HG02623 (cell line): ENCODE measurements at regions not wholly inside any gene's neighbourhood (a gene's known extent, or its start where the extent isn't known, plus 50 kb on each side); places are given as distances from the start of the nearest gene placed in this dataset.
"Not testable (repeated sequence)": the region's sequence is repeated elsewhere in the genome, so short reads cannot be mapped to it uniquely, and the experiment has no call there.

ENCODE experiments used
- ATAC-seq: cut with Tn5 transposase; IDR thresholded peaks from one replicate; pipeline ENCODE4 v1.9.1; 2021; ENCODE audit warnings: moderate library complexity; ENCODE audit not compliant: unreplicated experiment

DNA sequence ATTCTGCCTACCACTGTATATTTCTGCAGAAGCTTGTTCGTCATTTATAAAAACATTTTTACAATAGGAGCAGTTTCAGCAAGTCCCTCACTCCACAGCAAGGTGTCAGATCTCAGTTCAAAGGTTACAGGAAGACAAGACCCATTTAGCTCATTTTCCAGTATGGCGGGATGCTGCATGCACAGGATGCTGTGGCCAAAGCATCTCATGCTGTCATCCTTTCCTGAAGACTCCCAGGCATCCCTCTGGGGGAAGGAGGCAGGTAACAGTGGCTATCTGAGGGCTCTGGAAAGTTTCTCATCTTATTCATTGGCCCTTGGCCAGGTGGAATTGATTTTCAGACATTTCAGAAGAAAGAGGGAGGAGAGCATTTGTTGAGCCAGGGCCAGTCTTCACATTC, 539.3 kb upstream of the CDH5 start:
- ATAC-seq, result no peak

DNA sequence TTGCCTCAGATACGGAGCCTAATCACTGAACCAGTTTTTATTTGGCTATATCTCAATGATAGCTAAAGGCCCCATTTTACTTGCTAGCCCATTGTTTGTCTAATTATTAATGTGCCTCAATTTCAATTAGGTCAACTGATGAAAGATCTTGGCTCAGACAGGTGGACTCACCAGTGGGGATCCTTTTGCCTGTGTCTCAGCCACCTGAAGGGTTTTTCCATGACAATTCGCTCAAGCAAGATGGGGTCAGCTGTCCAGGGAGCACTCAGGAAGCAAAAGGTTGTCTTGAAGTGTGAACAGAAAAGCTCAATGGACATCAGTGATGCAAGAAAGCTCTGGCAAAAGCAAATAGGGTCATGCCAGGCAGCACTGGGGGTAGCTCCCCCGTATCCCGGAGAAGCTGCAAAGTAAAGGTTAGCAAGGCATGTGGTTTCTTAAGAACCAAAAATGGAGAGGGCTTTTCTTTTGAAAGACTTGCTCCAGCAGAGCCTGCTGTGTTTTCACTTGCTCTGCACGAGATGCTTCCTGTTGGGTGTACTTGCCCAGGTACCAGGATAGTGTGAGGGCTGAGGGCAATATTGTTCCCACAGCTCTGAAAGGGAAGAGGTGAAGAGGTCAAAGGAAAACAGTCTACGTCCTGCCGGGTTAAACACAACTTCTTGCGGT, 541.2 kb upstream of the CDH5 start:
- ATAC-seq, result no peak

DNA sequence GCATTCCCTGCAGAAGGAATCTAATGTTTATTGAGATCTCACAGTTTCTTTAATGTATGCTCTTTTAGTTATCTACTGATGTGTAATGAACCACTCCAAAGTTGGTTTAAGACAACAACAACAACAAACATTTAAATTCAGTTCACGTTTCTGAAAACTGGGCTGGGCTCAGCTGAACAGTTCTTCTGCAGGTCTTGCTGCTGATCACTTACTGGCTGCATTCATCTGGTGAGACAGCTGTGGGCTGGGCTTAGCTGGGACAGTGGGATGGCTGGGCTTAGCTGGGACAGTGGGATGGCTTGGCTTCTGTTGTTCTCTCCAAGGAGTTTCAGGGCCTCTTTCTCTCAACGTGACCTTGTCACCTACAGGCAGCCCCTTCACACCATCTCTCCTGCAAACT, 544.3 kb upstream of the CDH5 start:
- ATAC-seq, result no peak

DNA sequence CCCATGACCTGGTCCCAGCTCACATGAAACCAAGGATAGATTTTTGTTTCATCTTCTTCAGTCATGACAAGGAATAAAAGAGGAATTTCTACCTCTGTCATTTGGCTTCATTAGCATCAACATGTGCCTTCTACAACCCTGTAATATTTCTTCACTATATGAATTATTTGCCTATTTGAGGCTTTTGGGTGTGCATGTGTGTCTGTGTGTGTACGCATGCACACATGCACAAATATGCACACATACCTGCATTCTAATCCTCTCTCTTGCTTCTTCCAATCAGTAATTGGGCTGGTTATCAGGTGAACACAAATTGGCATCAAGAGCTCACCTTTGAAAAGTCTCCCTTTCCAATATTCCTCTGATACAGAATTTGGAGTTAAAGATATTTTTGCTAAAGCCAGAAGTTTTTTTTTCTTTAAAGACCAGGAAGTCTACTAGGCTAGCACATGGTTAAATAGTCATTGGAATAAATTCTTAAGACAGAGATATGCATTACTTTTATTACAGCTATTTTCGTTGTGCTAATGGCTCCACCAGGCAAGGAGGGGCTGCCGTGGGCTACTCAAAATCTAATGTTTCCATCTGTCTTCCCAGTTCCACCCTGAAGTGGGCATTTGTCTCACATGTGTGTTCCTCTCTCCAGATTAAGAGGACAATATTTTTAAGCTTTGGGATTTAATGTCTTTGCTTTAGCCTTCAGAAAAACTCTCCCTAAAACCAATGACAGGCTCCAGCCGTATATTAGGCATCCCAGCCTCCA, 547.2 kb upstream of the CDH5 start:
- no peak for ATAC-seq

DNA sequence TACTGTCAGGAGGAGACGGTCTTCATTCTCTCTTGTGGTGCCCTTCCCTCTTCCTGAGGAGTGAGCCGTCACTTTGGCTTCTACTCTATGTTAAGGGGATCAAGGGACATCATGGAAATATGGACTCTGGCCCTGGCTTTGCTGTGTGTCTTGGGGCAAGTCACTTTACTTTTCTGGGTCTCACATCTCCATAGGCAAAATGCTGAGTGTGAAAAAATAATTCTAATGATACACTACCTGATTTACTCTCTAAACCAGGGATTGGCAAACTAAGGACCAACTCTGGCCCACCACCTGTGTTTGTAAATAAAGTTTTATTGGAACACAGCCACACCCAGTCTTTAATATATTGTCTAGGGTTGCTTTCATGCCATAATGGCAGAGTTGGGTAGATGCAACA, 548.7 kb upstream of the CDH5 start:
- ATAC-seq, result no peak

DNA sequence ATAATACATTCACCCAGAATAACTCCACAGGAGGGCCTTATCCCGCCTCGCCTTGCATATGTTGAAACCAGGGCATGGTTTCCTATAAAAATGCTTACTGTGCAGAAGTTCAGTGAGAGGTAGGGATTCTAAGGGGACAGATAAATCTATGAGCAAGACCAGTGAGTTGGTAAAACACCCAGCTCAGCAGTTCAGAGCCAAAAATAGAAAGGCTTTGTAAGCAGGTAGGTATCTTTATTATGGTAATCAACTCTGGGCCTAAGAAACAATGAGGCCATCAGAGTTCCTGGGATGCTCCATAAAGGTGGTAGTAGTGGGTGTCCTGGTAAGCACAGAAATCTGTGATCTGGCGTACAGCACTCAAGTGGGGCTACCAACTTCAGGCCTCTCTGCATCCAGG, 549.4 kb upstream of the CDH5 start:
- no peak for ATAC-seq

DNA sequence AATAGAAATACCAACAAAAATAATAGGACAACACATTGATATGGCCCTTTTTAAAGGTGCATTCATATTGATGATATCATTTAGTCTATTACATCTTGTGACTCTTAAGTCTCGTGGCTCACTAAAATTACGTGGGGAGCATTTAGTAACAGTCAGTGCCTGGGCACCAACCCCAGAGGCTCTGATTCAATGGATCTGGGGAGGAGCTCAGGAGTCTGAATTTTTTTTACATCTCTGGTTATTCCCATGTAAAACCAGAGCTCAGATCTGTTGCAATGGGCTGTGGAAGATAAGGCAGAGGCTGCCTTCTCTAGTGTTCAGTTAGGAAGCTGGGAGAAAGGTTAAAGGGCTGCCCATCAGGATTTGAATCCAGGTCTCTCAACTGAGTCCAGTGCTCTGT, 549.9 kb upstream of the CDH5 start:
- no peak for ATAC-seq

DNA sequence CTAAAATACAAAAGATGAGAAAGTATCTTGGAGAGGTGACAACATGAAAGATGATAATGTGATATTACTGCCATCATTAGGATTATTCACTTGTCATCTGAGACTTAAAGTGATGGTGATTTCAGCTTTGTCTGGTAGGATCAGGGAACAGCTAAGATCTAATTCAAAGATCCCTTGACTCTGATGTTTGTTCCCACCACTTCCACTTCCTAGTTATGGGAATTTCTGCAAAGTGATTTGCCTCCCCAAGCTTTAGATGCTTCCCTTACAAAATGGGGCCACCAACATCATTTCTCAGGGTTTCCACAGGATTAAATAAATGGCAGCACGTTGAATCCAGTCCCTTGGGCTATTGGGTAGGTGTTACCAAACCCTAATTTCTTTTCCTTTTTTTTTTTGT, 550.8 kb upstream of the CDH5 start:
- no peak for ATAC-seq

DNA sequence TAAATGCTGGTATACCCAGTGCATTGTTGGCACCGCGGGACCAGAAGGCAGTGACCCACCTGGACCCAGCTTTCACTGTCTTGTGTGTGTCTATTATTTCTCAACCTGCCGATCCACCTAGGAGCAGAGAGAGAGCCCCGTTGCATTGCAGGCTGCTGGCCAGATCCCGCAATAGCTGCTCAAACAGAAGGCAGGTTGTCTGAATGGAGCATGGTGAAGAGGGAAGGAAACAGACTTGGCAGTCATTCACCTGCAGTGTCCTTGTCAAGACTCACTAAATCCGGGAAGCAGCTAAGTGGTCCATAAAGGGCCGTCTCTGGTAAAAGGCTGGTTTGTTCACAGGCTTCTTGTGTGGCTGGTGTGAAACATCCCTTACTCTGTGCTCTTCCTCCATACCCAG, 552.6 kb upstream of the CDH5 start:
- ATAC-seq, result not testable (repeated sequence)

DNA sequence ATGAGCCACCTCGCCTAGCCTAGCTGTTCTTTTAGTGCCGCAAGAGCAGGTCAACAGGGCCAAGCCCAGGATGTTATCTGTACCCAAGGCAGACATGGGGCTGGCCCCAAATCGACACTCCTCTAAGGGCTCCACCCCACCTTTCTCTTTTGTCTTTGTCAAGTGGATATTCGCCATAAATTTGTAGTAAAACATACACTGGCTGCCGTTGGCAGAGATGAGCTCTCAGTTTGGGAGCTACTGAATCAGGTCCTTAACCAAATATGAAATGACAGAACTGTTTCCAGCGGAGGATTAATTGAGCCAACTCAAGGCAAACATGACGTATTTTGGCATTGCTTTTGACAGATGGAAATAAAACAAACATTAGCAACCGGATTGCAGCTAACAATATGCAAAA, 556.9 kb upstream of the CDH5 start:
- no peak for ATAC-seq

DNA sequence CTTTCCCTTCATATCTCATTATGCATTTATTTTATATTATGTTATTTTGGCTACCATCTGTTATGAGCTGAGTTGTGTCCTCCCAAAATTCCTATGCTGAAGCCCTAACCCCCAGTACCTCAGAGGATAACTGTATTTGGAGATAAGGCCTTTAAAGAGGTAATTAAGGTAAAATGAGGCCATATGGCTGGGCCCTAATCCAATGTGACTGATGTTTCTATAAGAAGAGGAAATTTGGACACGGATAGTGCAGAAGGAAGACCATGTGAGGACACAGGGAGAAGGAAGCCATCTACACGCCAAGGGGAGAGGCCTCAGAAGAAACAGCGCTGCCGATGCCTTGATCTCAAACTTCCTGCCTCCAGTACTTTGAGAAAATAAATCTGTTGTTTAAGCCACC, 557.7 kb upstream of the CDH5 start:
- ATAC-seq, result no peak

DNA sequence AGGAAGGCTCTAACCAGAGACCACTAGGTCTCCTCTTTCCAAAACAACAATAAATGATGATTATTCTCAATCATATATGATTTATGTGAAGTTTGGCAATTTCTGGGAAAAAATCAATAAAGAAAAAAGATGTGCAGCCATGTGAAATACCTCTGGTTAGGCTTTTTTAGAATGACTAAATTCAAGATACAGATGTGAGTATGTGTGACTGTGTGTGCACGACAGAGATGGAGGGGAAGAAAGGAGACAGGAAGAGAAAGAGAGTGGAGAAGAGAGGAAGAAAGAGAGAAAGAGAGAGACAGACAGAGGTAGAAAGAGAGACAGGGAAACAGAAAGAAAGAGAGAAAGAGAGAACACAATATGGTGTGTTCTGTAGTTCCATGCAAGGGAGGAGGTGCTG, 558.6 kb upstream of the CDH5 start:
- no peak for ATAC-seq

DNA sequence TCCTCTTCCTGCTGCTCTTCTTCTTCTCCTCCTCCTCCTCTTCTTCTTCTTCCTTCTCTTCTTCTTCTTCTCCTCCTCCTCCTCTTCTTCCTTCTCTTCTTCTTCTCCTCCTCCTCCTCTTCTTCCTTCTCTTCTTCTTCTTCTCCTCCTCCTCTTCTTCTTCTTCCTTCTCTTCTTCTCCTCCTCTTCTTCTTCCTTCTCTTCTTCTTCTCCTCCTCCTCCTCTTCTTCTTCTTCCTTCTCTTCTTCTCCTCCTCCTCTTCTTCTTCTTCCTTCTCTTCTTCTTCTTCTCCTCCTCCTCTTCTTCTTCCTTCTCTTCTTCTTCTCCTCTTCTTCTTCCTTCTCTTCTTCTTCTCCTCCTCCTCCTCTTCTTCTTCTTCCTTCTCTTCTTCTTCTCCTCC, 560.8 kb upstream of the CDH5 start:
- not testable (repeated sequence) for ATAC-seq

DNA sequence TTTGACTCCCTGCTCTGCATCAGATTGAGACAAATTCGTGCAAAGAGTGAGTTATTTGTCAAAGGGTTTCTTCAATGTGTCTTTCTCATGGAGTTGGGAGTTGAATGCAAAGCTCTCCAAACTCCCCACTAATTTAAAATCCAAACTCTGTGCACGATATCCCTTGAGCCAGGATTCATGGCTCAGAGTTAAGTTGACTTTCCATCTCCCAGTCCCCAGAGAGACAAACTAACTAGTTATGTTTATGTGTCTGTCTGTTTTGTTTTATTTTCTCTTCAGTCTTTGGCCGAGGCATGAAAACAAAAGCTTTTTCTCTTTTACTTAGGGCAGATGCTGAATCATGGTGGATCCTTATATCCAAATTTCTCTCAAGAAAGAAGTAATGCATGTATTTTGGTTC, 570.0 kb upstream of the CDH5 start:
- ATAC-seq, result no peak

DNA sequence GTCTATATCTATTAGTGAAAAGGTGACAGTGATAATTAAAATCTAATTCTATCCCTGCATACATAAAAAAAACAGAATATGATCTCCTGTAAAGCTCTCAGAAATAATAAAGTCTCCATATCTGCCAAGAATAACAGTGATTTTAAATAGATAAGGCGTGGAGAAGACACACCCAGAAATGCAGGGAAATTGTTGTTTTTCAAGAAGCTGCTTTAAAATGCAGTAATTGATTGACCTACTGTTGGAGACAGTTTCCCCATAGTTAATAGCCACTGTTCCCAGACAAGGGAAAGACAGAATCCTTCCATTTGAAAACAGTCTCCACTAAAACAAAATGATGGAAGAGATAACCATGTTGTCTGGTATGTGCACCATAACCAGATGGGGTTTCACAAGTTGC, 571.5 kb upstream of the CDH5 start:
- ATAC-seq, result no peak

DNA sequence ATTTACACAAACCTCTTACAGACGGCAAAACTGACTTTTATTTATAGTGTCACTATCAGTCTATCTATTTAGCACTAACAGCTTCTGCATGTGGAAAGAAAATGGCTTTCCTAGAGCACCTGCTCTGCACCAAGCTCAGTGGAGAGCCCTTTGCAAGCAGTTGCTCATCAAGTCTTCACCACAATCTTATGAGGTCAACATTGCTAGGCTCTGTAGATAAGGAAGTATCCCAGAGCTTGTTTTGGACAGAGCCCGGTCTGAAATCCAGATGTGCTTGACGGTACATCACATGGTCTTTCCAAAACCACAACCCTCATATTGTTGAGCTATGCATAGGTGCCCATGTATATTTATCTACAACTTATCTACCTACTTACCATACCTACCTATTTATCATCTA, 572.7 kb upstream of the CDH5 start:
- ATAC-seq, result no peak

DNA sequence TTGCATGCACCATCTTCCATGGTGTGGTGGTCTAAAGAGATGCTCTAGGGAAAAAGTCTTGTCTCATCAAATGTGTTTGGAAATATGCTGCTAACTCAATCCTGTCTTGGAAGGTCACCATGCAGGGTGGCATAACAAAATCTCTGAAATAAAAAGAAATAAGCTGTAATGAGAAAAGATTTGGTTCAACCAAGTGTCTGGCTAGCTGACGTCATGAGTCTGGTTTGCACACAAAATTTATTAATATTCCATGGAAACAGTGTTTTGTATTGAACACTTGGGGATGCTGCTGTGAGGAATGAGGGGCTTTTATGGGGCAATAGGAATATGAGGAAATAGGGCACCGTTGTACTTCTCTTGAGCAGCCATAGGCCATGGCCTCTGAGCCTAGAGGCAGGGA, 575.7 kb upstream of the CDH5 start:
- ATAC-seq, result no peak

DNA sequence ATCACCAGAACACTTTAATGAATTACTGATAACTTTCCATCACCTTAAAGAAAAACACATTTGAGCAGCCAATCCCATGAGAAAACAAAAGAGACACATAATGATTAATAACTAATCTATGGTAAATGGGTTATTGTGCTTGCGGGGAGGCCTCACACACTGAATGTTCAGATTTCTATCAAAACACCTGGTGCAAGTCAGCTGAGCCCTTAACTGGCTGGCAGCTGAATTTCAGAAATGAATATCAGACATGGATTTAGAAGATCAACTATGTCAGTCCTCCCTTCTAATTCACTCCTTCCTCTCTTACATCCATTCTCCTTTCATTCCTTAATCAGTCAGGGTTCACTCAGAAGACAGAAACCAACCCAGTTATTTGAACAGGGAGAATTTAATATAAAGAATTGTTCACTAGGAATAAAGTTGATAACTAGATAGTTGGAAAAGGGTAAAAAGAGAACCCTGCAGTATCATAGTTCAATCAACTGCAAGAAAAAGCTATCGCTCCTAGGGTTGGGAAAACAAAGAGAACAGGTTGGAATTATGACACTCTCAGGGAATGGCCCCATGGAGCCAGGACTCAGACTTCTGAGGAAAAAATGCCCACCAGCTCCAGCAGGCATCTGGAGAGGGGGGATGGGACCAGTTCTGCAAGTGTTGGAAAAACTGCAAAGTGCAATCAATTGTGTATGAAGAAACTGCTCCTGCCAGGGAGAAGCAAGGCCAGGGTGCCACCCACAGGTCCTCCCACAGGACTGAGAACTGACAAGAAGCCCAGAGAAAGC, 577.1 kb upstream of the CDH5 start:
- ATAC-seq, result no peak

DNA sequence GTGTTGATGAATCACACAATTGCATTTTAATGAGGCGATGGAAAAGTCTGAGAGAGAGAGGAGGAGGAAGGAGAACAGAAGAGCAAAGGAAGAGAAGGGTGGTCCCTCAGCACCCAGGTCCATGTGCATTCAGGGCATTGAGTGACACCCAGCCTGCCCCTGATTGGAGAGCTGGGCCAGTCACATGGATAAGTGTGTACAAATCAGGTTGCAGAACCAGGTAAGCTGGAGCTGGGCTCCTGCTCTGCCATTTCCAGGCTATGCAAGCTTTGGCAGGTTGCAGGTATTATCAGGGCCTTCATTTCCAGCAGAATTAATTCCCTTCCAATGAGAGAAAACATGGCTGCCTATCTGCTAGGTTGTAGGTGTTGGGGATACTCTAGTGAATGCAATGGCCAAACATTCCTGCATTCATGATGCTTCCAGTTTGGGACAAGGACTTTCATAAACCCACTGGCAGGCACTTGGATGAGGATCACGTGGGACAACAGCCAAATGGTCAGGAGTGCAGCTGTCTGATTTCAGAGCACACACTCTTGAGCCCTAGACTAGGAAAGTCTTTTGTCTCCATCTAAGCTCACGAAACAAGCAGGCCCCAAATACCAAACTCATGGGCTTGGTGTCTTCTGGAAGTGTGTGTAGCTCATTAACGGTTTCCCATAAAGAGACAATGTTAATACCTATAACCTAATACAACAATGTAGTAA, 577.9 kb upstream of the CDH5 start:
- ATAC-seq, result no peak

DNA sequence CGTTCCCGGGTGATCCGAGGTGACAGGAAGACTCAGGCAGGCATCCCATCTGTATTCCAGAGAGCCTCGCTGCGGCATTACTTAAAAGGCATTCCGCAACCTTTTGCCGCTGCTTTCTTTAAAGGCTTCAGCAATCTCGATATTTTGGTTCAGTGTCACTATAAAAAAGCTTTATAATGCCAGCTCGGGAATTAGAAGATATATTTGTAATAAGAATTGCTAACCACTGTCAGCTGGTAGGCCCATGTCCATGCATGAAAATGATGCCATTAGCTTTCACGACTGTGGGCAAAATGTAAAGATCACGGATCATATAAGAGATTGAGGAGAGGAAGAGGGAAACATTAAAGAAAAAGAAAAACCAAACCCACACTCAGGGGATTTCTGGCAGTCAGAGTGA, 578.6 kb upstream of the CDH5 start:
- no peak for ATAC-seq

DNA sequence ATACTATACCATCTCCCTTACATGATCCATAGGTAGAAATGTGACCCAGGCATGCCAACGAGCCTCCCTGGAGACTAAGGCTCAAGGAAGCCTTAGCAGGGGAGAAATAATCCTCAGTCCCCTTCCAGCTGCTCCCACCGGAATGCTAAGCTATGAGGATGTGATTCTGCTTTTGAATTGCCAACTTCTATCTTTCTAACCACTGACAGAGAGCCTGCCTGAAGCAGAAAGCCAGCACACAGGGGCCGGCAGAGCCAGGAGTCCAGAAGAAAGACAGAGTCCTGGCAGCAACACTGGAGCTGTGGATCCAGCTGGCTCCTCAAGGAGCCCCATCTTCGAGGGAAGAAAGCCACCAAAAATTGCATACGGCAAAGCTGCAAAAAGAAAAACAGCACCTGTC, 579.6 kb upstream of the CDH5 start:
- no peak for ATAC-seq
